SK-N-SH treated with all-trans-retinoic acid at 6 μM for 48 hours (cell line): ENCODE measurements at regions not wholly inside any gene's neighbourhood (a gene's known extent, or its start where the extent isn't known, plus 50 kb on each side); places are given as distances from the start of the nearest gene placed in this dataset.

Experiments
- ARNTL ChIP-seq: fragments of 450-650 bp; formaldehyde crosslinking; IDR thresholded peaks from 2 replicates; pipeline ENCODE4 v1.5.0; 2020; ENCODE audit warnings: low read depth, mild to moderate bottlenecking, moderate library complexity, borderline replicate concordance
- PATZ1 ChIP-seq: fragments of 250-450 bp; sonication (Bioruptor Pico); IDR thresholded peaks from 2 replicates; pipeline ENCODE4 v1.8.0; 2020; ENCODE audit warnings: mild to moderate bottlenecking, moderate library complexity, borderline replicate concordance
- RARB ChIP-seq: fragments of 250-450 bp; sonication (Bioruptor Pico); IDR thresholded peaks from 2 replicates; pipeline ENCODE4 v1.8.0; 2021; ENCODE audit warnings: mild to moderate bottlenecking, moderate library complexity
- SNAI2 ChIP-seq: fragments of 250-450 bp; sonication (Bioruptor Pico); IDR thresholded peaks from 2 replicates; pipeline ENCODE4 v1.5.0; 2020; ENCODE audit warnings: mild to moderate bottlenecking, moderate library complexity
- TCF4 ChIP-seq: fragments of 250-450 bp; sonication (Bioruptor Pico); IDR thresholded peaks from 2 replicates; pipeline ENCODE4 v1.8.0; 2021; ENCODE audit warnings: mild to moderate bottlenecking, moderate library complexity, borderline replicate concordance
- TOX ChIP-seq: fragments of 250-450 bp; sonication (Bioruptor Pico); IDR thresholded peaks from 2 replicates; pipeline ENCODE4 v1.8.0; 2021; ENCODE audit warnings: mild to moderate bottlenecking, moderate library complexity, borderline replicate concordance
- ZNF70 ChIP-seq: fragments of 450-650 bp; formaldehyde crosslinking; IDR thresholded peaks from 2 replicates; pipeline ENCODE4 v1.5.0; 2020; ENCODE audit warnings: mild to moderate bottlenecking, moderate library complexity
- ZNF8 ChIP-seq: fragments of 450-650 bp; formaldehyde crosslinking; IDR thresholded peaks from 2 replicates; pipeline ENCODE4 v1.5.0; 2020; ENCODE audit warnings: mild to moderate bottlenecking, moderate library complexity

GRCh38 chr4:175946472-175947116 lies 119.0 kb upstream of the WDR17 start:
- TF ChIP-seq TCF4 (CRISPR knock-in tag) (no peak), ZNF70 (CRISPR knock-in tag) (no peak), PATZ1 (CRISPR knock-in tag) (no peak), ZNF8 (CRISPR knock-in tag) (no peak), SNAI2 (CRISPR knock-in tag) (no peak), TOX (no peak), RARB (CRISPR knock-in tag) (no peak), ARNTL (no peak)
